ENCODE measurements at regions not wholly inside any gene's neighbourhood (a gene's known extent, or its start where the extent isn't known, plus 50 kb on each side); places are given as distances from the start of the nearest gene placed in this dataset.
"Not testable (repeated sequence)": the region's sequence is repeated elsewhere in the genome, so short reads cannot be mapped to it uniquely, and the experiment has no call there.

DNA sequence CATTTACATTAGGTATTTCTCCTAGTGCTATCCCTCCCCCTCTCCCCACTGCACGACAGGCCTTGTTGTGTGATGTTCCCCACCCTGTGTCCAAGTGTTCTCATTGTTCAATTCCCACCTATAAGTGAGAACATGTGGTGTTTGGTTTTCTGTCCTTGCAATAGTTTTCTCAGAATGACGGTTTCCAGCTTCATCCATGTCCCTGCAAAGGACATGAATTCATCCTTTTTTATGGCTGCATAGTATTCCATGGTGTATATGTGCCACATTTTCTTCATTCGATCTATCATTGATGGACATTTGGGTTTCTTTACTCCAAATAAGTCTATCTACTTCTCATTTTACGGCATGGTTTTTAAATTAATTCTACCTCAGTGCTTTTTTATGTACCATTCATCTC lies 125.8 kb downstream of the DDX11 start:
- H3K9me3 ChIP-seq (ENCODE audit: control insufficient read depth, low read depth, low read length); H3K27ac ChIP-seq (ENCODE audit: low read length); H3K4me1 ChIP-seq (ENCODE audit: control insufficient read depth, insufficient read depth, low read length); H3K36me3 ChIP-seq (ENCODE audit: control insufficient read depth, insufficient read depth, low read length); H3K27me3 ChIP-seq (ENCODE audit: control insufficient read depth, insufficient read depth, low read length); DNase-seq; H3K4me3 ChIP-seq (ENCODE audit: low read length): not testable (repeated sequence)
- 54% methylated on average over 2 of the region's 4 CpGs for WGBS (ENCODE audit: insufficient coverage, low lambda C conversion rate)

DNA sequence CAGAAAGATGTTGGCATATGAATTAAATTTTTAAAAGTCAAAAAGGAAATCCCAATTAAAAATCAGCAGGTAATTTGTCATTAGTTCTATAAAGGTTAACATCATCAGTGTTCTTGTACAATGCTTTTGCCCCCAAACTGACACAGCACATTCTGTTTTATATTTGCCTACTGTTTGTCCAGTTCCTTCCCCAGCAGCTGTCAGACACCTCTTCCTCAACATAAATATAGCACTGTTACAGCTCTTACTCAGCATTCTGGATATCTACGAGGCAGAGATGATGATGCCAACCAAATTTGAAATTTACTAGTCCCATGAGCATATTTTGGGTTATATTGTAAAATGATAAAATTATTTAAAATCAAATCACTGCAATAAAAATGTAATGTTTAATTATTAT lies 124.6 kb downstream of the SINHCAF start:
- no peak for DNase-seq
- 80% methylated on average over 1 of the region's 1 CpG for WGBS (ENCODE audit: insufficient coverage, low lambda C conversion rate)
- Histone ChIP-seq H3K27me3 (ENCODE audit: control insufficient read depth, insufficient read depth, low read length) (no peaks in the 10 kb centered on the region), H3K4me1 (ENCODE audit: control insufficient read depth, insufficient read depth, low read length) (no peaks in the 10 kb centered on the region), H3K9me3 (ENCODE audit: control insufficient read depth, low read depth, low read length) (no peaks in the 10 kb centered on the region), H3K36me3 (ENCODE audit: control insufficient read depth, insufficient read depth, low read length) (no peaks in the 10 kb centered on the region), H3K27ac (ENCODE audit: low read length) (no peak overlapping the region), H3K4me3 (ENCODE audit: low read length) (no peak overlapping the region)

- Histone ChIP-seq H3K36me3 (ENCODE audit: control insufficient read depth, insufficient read depth, low read length) (no peaks in the 10 kb centered on the region), H3K27ac (ENCODE audit: low read length) (no peak overlapping the region), H3K4me1 (ENCODE audit: control insufficient read depth, insufficient read depth, low read length) (no peaks in the 10 kb centered on the region), H3K9me3 (ENCODE audit: control insufficient read depth, low read depth, low read length) (no peaks in the 10 kb centered on the region), H3K4me3 (ENCODE audit: low read length) (no peak overlapping the region), H3K27me3 (ENCODE audit: control insufficient read depth, insufficient read depth, low read length) (no peaks in the 10 kb centered on the region)
- WGBS (ENCODE audit: insufficient coverage, low lambda C conversion rate) = no CpG with 5 or more reads among the region's 1 CpG
- no peak for DNase-seq
These were observed 122.7 kb downstream of the SINHCAF start for GRCh38 chr12:31203261-31203660.

GRCh38 chr12:31205054-31205453 lies 120.9 kb downstream of the SINHCAF start:
- WGBS (ENCODE audit: insufficient coverage, low lambda C conversion rate) = no CpG with 5 or more reads among the region's 3 CpGs
- peak in 1 of 2 donors; percentile 59 for DNase-seq
- no peak overlapping the region for H3K27ac ChIP-seq (ENCODE audit: low read length)

DNA sequence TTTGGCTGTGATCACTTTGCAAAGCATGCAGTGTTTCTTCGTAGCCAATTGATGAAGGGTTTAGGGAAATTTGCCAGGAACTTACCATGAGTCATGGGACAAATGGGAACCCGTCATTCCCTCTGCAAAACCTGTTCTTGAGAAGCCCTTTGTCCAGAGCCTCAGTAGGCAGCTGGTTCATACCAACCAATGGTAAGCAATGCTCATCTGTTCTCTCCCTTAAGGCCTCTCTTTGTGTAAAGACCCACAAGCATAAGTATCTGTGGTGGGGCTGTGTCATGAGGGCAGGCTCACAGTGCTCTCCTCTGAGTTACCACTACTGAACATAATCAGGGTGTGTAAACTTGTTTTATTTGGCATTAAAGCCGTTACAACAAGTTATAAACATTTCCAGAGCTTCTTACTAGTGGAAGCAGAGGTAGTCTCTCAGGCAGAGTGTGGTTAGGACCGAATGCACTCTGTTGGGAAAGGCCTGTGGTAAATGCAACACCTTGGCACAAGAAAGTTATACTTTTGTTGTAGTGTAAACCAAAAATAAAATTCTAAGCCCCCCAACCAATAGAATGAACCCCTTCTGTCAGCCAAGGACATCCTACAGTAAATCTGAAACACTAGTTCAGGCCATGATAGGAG lies 119.8 kb downstream of the SINHCAF start:
- 100% methylated on average over 1 of the region's 4 CpGs for WGBS (ENCODE audit: insufficient coverage, low lambda C conversion rate)

More at GRCh38 chr12:31205054-31205453, 120.9 kb downstream of the SINHCAF start:
- Histone ChIP-seq H3K9me3 (ENCODE audit: control insufficient read depth, low read depth, low read length) (no peaks in the 10 kb centered on the region), H3K4me1 (ENCODE audit: control insufficient read depth, insufficient read depth, low read length) (no peaks in the 10 kb centered on the region), H3K36me3 (ENCODE audit: control insufficient read depth, insufficient read depth, low read length) (no peaks in the 10 kb centered on the region), H3K27me3 (ENCODE audit: control insufficient read depth, insufficient read depth, low read length) (no peaks in the 10 kb centered on the region), H3K4me3 (ENCODE audit: low read length) (no peak overlapping the region)

GRCh38 chr12:31207799-31208465 lies 118.0 kb downstream of the SINHCAF start:
- Histone ChIP-seq H3K9me3 (ENCODE audit: control insufficient read depth, low read depth, low read length) (no peaks in the 10 kb centered on the region), H3K36me3 (ENCODE audit: control insufficient read depth, insufficient read depth, low read length) (no peaks in the 10 kb centered on the region), H3K4me3 (ENCODE audit: low read length) (no peak overlapping the region), H3K27me3 (ENCODE audit: control insufficient read depth, insufficient read depth, low read length) (no peaks in the 10 kb centered on the region), H3K4me1 (ENCODE audit: control insufficient read depth, insufficient read depth, low read length) (no peaks in the 10 kb centered on the region), H3K27ac (ENCODE audit: low read length) (no peak overlapping the region)
- DNase-seq = no peak
- 93% methylated on average over 2 of the region's 3 CpGs for WGBS (ENCODE audit: insufficient coverage, low lambda C conversion rate)

More for the DNA sequence above, 119.8 kb downstream of the SINHCAF start:
- H3K27ac ChIP-seq (ENCODE audit: low read length) = no peak overlapping the region
- no peak overlapping the region for H3K4me3 ChIP-seq (ENCODE audit: low read length)
- no peaks in the 10 kb centered on the region for H3K27me3 ChIP-seq (ENCODE audit: control insufficient read depth, insufficient read depth, low read length)
- H3K36me3 ChIP-seq (ENCODE audit: control insufficient read depth, insufficient read depth, low read length) = no peaks in the 10 kb centered on the region
- no peaks in the 10 kb centered on the region for H3K9me3 ChIP-seq (ENCODE audit: control insufficient read depth, low read depth, low read length)
- no peaks in the 10 kb centered on the region for H3K4me1 ChIP-seq (ENCODE audit: control insufficient read depth, insufficient read depth, low read length)
- peak in 1 of 2 donors; percentile 16 for DNase-seq

DNA sequence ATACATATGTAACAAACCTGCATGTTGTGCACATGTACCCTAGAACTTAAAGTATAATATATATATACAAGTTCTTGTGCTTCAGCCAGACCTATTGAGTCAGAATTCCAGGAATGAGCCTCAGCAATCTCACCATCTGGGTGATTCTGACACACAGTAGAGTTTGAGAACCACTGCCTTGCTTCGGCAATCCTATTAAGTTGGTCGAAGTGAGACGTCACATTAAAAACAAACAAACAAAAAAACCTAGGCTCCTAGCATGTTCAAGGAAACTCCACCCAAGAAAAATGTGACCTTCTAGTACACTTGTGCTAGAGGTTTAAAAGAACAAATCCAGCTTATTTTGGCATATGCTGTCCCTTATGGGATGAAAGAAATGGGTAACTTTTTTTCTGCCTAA lies 115.8 kb downstream of the SINHCAF start:
- Histone ChIP-seq H3K27me3 (ENCODE audit: control insufficient read depth, insufficient read depth, low read length) (no peaks in the 10 kb centered on the region), H3K4me3 (ENCODE audit: low read length) (no peak overlapping the region), H3K9me3 (ENCODE audit: control insufficient read depth, low read depth, low read length) (no peaks in the 10 kb centered on the region), H3K36me3 (ENCODE audit: control insufficient read depth, insufficient read depth, low read length) (no peaks in the 10 kb centered on the region), H3K27ac (ENCODE audit: low read length) (no peak overlapping the region), H3K4me1 (ENCODE audit: control insufficient read depth, insufficient read depth, low read length) (no peaks in the 10 kb centered on the region)
- 80% methylated on average over 2 of the region's 3 CpGs for WGBS (ENCODE audit: insufficient coverage, low lambda C conversion rate)
- DNase-seq = no peak

- 100% methylated on average over 1 of the region's 1 CpG for WGBS (ENCODE audit: insufficient coverage, low lambda C conversion rate)
- Histone ChIP-seq H3K9me3 (ENCODE audit: control insufficient read depth, low read depth, low read length) (no peaks in the 10 kb centered on the region), H3K4me1 (ENCODE audit: control insufficient read depth, insufficient read depth, low read length) (no peaks in the 10 kb centered on the region), H3K4me3 (ENCODE audit: low read length) (no peak overlapping the region), H3K27ac (ENCODE audit: low read length) (no peak overlapping the region), H3K27me3 (ENCODE audit: control insufficient read depth, insufficient read depth, low read length) (no peaks in the 10 kb centered on the region), H3K36me3 (ENCODE audit: control insufficient read depth, insufficient read depth, low read length) (no peaks in the 10 kb centered on the region)
- DNase-seq = no peak
These were observed 115.4 kb downstream of the SINHCAF start for GRCh38 chr12:31210541-31210940.

DNA sequence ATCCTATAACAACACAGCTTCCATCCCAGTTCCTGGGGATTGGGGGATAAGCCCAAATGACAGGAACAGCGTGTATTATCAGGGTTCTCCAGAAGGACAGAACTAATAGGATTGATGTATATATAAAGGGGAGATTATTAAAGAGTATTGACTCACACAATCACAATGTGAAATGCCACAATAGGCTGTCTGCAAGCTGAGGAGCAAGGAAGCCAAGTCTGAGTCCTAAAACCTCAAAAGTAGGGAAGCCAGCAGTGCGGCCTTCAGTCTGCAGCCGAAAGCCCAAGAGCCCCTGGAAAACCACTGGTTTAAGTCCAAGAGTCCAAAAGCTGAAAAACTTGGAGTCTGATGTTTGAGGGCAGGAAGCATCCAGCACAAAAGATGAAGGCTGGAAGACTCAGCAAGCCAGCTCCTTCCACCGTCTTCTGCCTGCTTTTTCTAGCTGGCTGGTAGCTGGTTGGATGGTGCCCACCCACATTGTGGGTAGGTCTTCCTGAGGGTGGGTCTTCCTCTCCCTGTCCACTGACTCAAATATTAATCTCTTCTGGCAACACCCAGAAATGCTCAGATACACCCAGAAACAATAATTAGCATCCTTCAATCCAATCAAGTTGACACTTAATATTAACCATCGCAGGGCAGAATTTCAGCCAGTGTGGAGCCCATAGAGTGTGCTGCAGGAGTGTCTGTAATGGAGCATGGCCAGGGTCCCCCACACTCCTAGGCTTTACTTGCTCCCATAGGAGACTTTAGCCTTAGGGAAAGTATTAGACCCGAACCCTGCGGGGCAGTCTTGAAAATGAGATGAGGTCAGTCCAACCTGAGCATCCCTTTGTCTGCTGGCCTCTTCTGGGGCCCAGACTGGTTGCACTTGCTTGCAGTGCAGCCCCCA lies 111.1 kb downstream of the SINHCAF start:
- Histone ChIP-seq H3K4me1 (ENCODE audit: control insufficient read depth, insufficient read depth, low read length) (no peaks in the 10 kb centered on the region), H3K4me3 (ENCODE audit: low read length) (no peak overlapping the region), H3K27ac (ENCODE audit: low read length) (no peak overlapping the region), H3K36me3 (ENCODE audit: control insufficient read depth, insufficient read depth, low read length) (no peaks in the 10 kb centered on the region), H3K9me3 (ENCODE audit: control insufficient read depth, low read depth, low read length) (no peaks in the 10 kb centered on the region), H3K27me3 (ENCODE audit: control insufficient read depth, insufficient read depth, low read length) (peaks cover 3% of the 10 kb centered on the region)
- WGBS (ENCODE audit: insufficient coverage, low lambda C conversion rate) = 80% methylated on average over 2 of the region's 7 CpGs
- no peak for DNase-seq

GRCh38 chr12:31215518-31216232 lies 110.3 kb downstream of the SINHCAF start:
- DNase-seq = no peak
- H3K4me1 ChIP-seq (ENCODE audit: control insufficient read depth, insufficient read depth, low read length) = no peaks in the 10 kb centered on the region
- no peaks in the 10 kb centered on the region for H3K36me3 ChIP-seq (ENCODE audit: control insufficient read depth, insufficient read depth, low read length)
- no peak overlapping the region for H3K27ac ChIP-seq (ENCODE audit: low read length)
- H3K27me3 ChIP-seq (ENCODE audit: control insufficient read depth, insufficient read depth, low read length) = peaks cover 3% of the 10 kb centered on the region
- WGBS (ENCODE audit: insufficient coverage, low lambda C conversion rate) = no CpG with 5 or more reads among the region's 6 CpGs
- no peaks in the 10 kb centered on the region for H3K9me3 ChIP-seq (ENCODE audit: control insufficient read depth, low read depth, low read length)
- no peak overlapping the region for H3K4me3 ChIP-seq (ENCODE audit: low read length)

Data from large intestine (tissue), 3 donors.